ENCODE measurements at regions not wholly inside any gene's neighbourhood (a gene's known extent, or its start where the extent isn't known, plus 50 kb on each side); places are given as distances from the start of the nearest gene placed in this dataset.

GRCh38 chr4:130067419-130067818 lies 971.5 kb downstream of the C4orf33 start:
- TF ChIP-seq EZH2phosphoT487 (IDR thresholded peaks at IDR 0.05; ENCODE audit: low read depth): no peak
- TF ChIP-seq CTCF (IDR thresholded peaks at IDR 0.05; ENCODE audit: low read depth, low read length): no peak

Measured in OCI-LY3 (cell line).